Vagina (tissue), 2 donors: ENCODE measurements at regions not wholly inside any gene's neighbourhood (a gene's known extent, or its start where the extent isn't known, plus 50 kb on each side); places are given as distances from the start of the nearest gene placed in this dataset.

Experiments used
- DNase-seq, 2 donors: peaks; one replicate each; pipeline ENCODE4 v3.0.0-alpha.2; 2017; ENCODE audit errors: extremely low spot score in 2 of 2
- H3K27ac ChIP-seq: fragments of 200-600 bp; sonication (generic); one replicate; pipeline ENCODE4 v1.5.1; 2019
- H3K27me3 ChIP-seq: fragments of 200-600 bp; sonication (generic); one replicate; pipeline ENCODE4 v1.5.1; 2019
- H3K36me3 ChIP-seq, 2 donors: fragments of 200-600 bp; sonication (generic); one replicate each; pipeline ENCODE4 v1.5.1; 2017 to 2019
- H3K4me1 ChIP-seq: fragments of 200-600 bp; sonication (generic); one replicate; pipeline ENCODE4 v1.5.1; 2019
- H3K4me3 ChIP-seq, 2 donors: fragments of 200-600 bp; sonication (generic); 1 replicate in 1 of 2; 2 replicates in 1 of 2; pipeline ENCODE4 v1.5.1; 2016 to 2019
- H3K9me3 ChIP-seq: fragments of 200-600 bp; sonication (generic); one replicate; pipeline ENCODE4 v1.5.1; 2019
- CTCF ChIP-seq, 3 experiments: fragments of 450-650 bp in 2 of 3; fragments of 200-600 bp in 1 of 3; sonication (generic) in 1 of 3; IDR thresholded peaks; one replicate each; pipeline ENCODE4 v1.5.1; 2017 to 2019; ENCODE audit warnings: antibody characterized with exemption in 3 of 3, mild to moderate bottlenecking in 2 of 3, moderate library complexity in 2 of 3
- POLR2A ChIP-seq, 2 donors: fragments of 450-650 bp; IDR thresholded peaks; one replicate each; pipeline ENCODE4 v1.6.1; 2017; ENCODE audit warnings: antibody characterized with exemption in 2 of 2, mild to moderate bottlenecking in 2 of 2, moderate library complexity in 2 of 2
- POLR2AphosphoS5 ChIP-seq, 2 donors: sonication (generic); formaldehyde crosslinking; IDR thresholded peaks; one replicate each; pipeline ENCODE4 v1.9.0; 2017; ENCODE audit warnings: antibody characterized with exemption in 2 of 2, mild to moderate bottlenecking in 2 of 2, low read depth in 1 of 2; ENCODE audit not compliant: insufficient read depth in 1 of 2
- intact Hi-C: fragments of 100-400 bp; cut with DNase I; formaldehyde crosslinking; loops from one replicate; pipeline ENCODE4 v1.15.1; 2023

- DNase-seq, result no peak
- H3K9me3 ChIP-seq, result no peaks in the 10 kb centered on the region
- H3K4me3 ChIP-seq, result no peak overlapping the region
- intact Hi-C loops, result loop anchor here (5.0 kb wide), 1 partner anchor 85 kb away; no protein-coding TSS in a partner anchor
- TF ChIP-seq CTCF (IDR thresholded peaks at IDR 0.05) (no peak), POLR2A (IDR thresholded peaks at IDR 0.05) (no peak), POLR2AphosphoS5 (IDR thresholded peaks at IDR 0.05; ENCODE audit: insufficient read depth in 1 of 2, low read depth in 1 of 2) (no peak)
- H3K27ac ChIP-seq, result no peak overlapping the region
- no peaks in the 10 kb centered on the region for H3K36me3 ChIP-seq
- H3K4me1 ChIP-seq, result peaks cover 12% of the 10 kb centered on the region
- H3K27me3 ChIP-seq, result no peaks in the 10 kb centered on the region
These were observed 63.8 kb downstream of the TNFAIP2 start for GRCh38 chr14:103186909-103187586.

- Histone ChIP-seq H3K27me3 (no peaks in the 10 kb centered on the region), H3K27ac (no peak overlapping the region), H3K36me3 (no peaks in the 10 kb centered on the region), H3K9me3 (no peaks in the 10 kb centered on the region), H3K4me3 (no peak overlapping the region), H3K4me1 (peaks cover 12% of the 10 kb centered on the region)
- DNase-seq, result no peak
- intact Hi-C loops, result loop anchor here (5.0 kb wide), 1 partner anchor 86 kb away; no protein-coding TSS in a partner anchor
- no peak for TF ChIP-seq POLR2AphosphoS5 (IDR thresholded peaks at IDR 0.05; ENCODE audit: insufficient read depth in 1 of 2, low read depth in 1 of 2)
- no peak for TF ChIP-seq CTCF (IDR thresholded peaks at IDR 0.05)
- no peak for TF ChIP-seq POLR2A (IDR thresholded peaks at IDR 0.05)
These were observed 64.7 kb downstream of the TNFAIP2 start for GRCh38 chr14:103187911-103188310.

GRCh38 chr14:103188810-103189480 is 65.7 kb downstream of the TNFAIP2 start:
- H3K4me1 ChIP-seq, result peaks cover 13% of the 10 kb centered on the region
- peak overlapping the region; percentile 44 to 59 for H3K4me3 ChIP-seq
- DNase-seq, result no peak
- peak overlapping the region; percentile 63 for H3K27ac ChIP-seq
- H3K9me3 ChIP-seq, result no peaks in the 10 kb centered on the region
- intact Hi-C loops, result loop anchor here (5.0 kb wide), 1 partner anchor 87 kb away; no protein-coding TSS in a partner anchor
- H3K36me3 ChIP-seq, result no peaks in the 10 kb centered on the region
- no peaks in the 10 kb centered on the region for H3K27me3 ChIP-seq
- TF ChIP-seq CTCF (IDR thresholded peaks at IDR 0.05) (peak; percentile 24 to 38 (median 29)), POLR2A (IDR thresholded peaks at IDR 0.05) (no peak)

DNA sequence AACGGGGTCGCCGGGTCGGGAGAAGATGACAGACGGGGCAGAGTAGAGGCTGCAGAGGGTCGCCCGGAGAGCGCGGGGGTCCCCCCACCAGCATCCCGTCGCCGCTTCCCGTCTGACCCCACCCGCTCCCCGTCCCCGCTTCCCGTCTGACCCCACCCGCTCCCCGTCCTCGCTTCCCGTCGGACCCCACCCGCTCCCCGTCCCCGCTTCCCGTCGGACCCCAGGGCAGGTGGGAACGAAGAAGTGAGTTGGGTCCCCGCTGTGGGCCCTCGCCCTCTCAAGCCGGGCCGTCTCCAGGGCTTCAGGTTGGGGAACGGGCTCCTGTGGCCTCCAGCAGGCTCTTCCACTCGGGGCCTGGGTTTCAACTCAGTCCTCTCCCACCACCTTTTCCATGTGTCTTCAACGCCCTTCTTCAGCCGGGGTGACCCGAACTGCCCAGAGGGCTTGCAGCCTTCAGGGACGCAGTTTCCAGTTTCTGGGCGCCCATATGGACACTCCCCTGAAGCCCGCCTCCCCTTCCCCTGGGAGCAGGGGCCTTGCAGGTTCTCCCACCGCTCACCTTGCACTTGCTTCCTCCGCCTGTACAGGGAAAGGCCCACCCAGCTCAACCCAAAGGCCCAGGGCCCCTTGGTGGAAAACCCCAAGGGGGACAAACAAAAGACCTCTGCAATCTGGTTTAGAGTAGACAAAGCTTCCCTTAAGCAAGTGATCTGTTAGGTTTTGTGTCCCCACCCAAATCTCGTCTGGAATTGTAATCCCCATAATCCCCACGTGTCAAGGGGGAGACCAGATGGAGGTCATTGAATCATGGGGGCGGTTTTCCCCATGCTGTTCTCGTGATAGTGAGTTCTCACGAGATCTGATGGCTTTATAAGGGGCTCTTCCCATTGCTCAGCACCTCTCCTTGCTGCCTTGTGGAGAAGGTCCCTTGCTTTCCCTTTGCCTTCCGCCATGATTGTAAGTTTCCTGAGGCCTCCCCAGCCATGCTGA is 66.5 kb downstream of the TNFAIP2 start:
- DNase-seq, result peak in 1 of 2 donors; percentile 74
- intact Hi-C loops, result loop anchor here (5.0 kb wide), 1 partner anchor 87 kb away; no protein-coding TSS in a partner anchor

More for the DNA sequence above, 66.5 kb downstream of the TNFAIP2 start:
- no peaks in the 10 kb centered on the region for H3K36me3 ChIP-seq
- H3K4me1 ChIP-seq, result peaks cover 20% of the 10 kb centered on the region
- peak overlapping the region; percentile 63 for H3K27ac ChIP-seq
- TF ChIP-seq POLR2A (IDR thresholded peaks at IDR 0.05), result no peak
- no peak for TF ChIP-seq CTCF (IDR thresholded peaks at IDR 0.05)
- TF ChIP-seq POLR2AphosphoS5 (IDR thresholded peaks at IDR 0.05; ENCODE audit: insufficient read depth in 1 of 2, low read depth in 1 of 2), result no peak
- no peaks in the 10 kb centered on the region for H3K27me3 ChIP-seq
- H3K4me3 ChIP-seq, result peak overlapping the region; percentile 44 to 59
- H3K9me3 ChIP-seq, result no peaks in the 10 kb centered on the region
